ENCODE measurements at regions not wholly inside any gene's neighbourhood (a gene's known extent, or its start where the extent isn't known, plus 50 kb on each side); places are given as distances from the start of the nearest gene placed in this dataset.

DNA sequence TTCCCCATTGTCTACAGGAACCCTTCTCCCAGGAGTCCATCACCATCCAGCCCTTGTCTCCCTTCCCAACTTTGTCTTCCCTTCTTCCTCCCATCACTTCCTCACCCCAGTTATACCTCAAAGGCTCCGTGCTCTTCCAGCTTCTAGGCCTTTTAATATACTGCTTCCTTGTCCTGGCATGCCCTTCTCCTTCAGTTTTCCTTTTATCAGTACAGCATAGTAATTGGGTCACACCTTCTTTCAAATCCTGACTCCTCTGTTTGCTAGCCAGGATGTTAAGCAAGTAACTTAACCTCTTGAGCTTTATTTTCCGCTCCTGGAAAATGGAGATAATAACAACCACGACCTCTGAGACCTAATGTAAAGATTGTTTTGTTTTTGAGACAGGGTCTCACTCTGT lies 54.9 kb upstream of the PNRC1 start:
- H4K8ac ChIP-seq (replicated peaks; ENCODE audit: insufficient read length, low read depth, low read length) = no peak overlapping the region
- H4K5ac ChIP-seq (ENCODE audit: insufficient read length, low read depth, low read length) = no peak overlapping the region
- H3K79me1 ChIP-seq (ENCODE audit: insufficient read depth, low read depth, low read length, poor library complexity, severe bottlenecking) = no peaks in the 10 kb centered on the region
- peaks cover 4% of the 10 kb centered on the region; the same call in 1 of the 2 replicates for H3K4me1 ChIP-seq (ENCODE audit: insufficient read depth, low read length)
- no peak overlapping the region for H2BK15ac ChIP-seq (ENCODE audit: low read depth, low read length)
- H3K9me3 ChIP-seq (ENCODE audit: control insufficient read depth, low read depth, low read length) = no peaks in the 10 kb centered on the region
- H3K14ac ChIP-seq (ENCODE audit: insufficient read depth, low read length) = no peak overlapping the region
- no peak overlapping the region for H3K18ac ChIP-seq (ENCODE audit: insufficient read length, low read depth, low read length)
- no peak overlapping the region for H2AK5ac ChIP-seq (ENCODE audit: insufficient read length, low read length)
- H2BK20ac ChIP-seq (ENCODE audit: low read depth, low read length, poor library complexity, severe bottlenecking) = no peak overlapping the region
- Mint-ChIP-seq H3K27ac (peak overlapping the region in 1 of 3 experiments; percentile 5; a peak in 1 of 7 replicates), H3K27me3 (ENCODE audit: low read depth) (no peaks in the 10 kb centered on the region; the same call in 1 of the 2 replicates), H3K4me1 (peaks cover 24 to 30% of the 10 kb centered on the region in 2 experiments), H3K36me3 (ENCODE audit: insufficient read depth in 1 of 3, low read depth in 3 of 3) (no peaks in the 10 kb centered on the region), H3K9me3 (no peaks in the 10 kb centered on the region; a peak in 1 of 5 replicates), H3K4me3 (no peak overlapping the region)
- H3K79me2 ChIP-seq (ENCODE audit: insufficient read depth, low read length) = no peaks in the 10 kb centered on the region
- no peak for DNase-seq
- no peak overlapping the region for H3K4ac ChIP-seq (ENCODE audit: low read depth, low read length)
- no peak overlapping the region for H2BK12ac ChIP-seq (ENCODE audit: insufficient read length, low read depth, low read length)
- TF ChIP-seq, protein P1, sequence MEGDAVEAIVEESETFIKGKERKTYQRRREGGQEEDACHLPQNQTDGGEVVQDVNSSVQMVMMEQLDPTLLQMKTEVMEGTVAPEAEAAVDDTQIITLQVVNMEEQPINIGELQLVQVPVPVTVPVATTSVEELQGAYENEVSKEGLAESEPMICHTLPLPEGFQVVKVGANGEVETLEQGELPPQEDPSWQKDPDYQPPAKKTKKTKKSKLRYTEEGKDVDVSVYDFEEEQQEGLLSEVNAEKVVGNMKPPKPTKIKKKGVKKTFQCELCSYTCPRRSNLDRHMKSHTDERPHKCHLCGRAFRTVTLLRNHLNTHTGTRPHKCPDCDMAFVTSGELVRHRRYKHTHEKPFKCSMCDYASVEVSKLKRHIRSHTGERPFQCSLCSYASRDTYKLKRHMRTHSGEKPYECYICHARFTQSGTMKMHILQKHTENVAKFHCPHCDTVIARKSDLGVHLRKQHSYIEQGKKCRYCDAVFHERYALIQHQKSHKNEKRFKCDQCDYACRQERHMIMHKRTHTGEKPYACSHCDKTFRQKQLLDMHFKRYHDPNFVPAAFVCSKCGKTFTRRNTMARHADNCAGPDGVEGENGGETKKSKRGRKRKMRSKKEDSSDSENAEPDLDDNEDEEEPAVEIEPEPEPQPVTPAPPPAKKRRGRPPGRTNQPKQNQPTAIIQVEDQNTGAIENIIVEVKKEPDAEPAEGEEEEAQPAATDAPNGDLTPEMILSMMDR (conservative IDR thresholded peaks at IDR 0.05) = no peak
- H3K27me3 ChIP-seq (ENCODE audit: insufficient read depth, low read length) = no peaks in the 10 kb centered on the region
- no peaks in the 10 kb centered on the region for H3K23me2 ChIP-seq (ENCODE audit: insufficient read length, low read depth, low read length, poor library complexity, severe bottlenecking)
- H3K23ac ChIP-seq (ENCODE audit: insufficient read length, low read depth, low read length) = no peak overlapping the region
- no peak overlapping the region for H2AFZ ChIP-seq (ENCODE audit: low read length)
- H4K91ac ChIP-seq (ENCODE audit: insufficient read length, low read depth, low read length) = no peak overlapping the region
- H3T11ph ChIP-seq (ENCODE audit: low read length) = no peak overlapping the region
- H2BK120ac ChIP-seq (ENCODE audit: low read depth, low read length, poor library complexity, severe bottlenecking) = no peak overlapping the region
- no CpG with 5 or more reads among the region's 3 CpGs for WGBS (ENCODE audit: extremely low coverage, insufficient read length, low lambda C conversion rate)
- no peak overlapping the region for H3K4me2 ChIP-seq (ENCODE audit: insufficient read depth, insufficient read length, low read length)
- no peak overlapping the region for H3K27ac ChIP-seq (ENCODE audit: insufficient read length, low read depth, low read length)
- no peak overlapping the region for H3K9ac ChIP-seq (ENCODE audit: extremely low read depth, insufficient read length, low read length)
- no peak overlapping the region for H2BK5ac ChIP-seq (ENCODE audit: insufficient read length, low read length)
- no peaks in the 10 kb centered on the region for H4K20me1 ChIP-seq (ENCODE audit: control insufficient read depth, insufficient read depth, insufficient read length)
- no peak overlapping the region for H3K56ac ChIP-seq (ENCODE audit: insufficient read length, low read depth, low read length)

Measured in H9 (cell line).